Muscle layer of colon (tissue), 2 donors: ENCODE measurements at regions not wholly inside any gene's neighbourhood (a gene's known extent, or its start where the extent isn't known, plus 50 kb on each side); places are given as distances from the start of the nearest gene placed in this dataset.
"Not testable (repeated sequence)": the region's sequence is repeated elsewhere in the genome, so short reads cannot be mapped to it uniquely, and the experiment has no call there.

Experiments used
- H3K27ac ChIP-seq: one replicate; pipeline ENCODE4 v1.7.0; 2013; ENCODE audit warnings: low read depth, mild to moderate bottlenecking, low read length, moderate library complexity
- H3K27me3 ChIP-seq, 2 donors: one replicate each; pipeline ENCODE4 v1.7.0; 2013; ENCODE audit warnings: low read length in 2 of 2, mild to moderate bottlenecking in 2 of 2; ENCODE audit not compliant: insufficient read depth in 2 of 2, control insufficient read depth in 1 of 2
- H3K36me3 ChIP-seq: one replicate; pipeline ENCODE4 v1.7.0; 2013; ENCODE audit warnings: mild to moderate bottlenecking, low read length; ENCODE audit not compliant: insufficient read depth
- H3K4me1 ChIP-seq: one replicate; pipeline ENCODE4 v1.7.0; 2013; ENCODE audit warnings: mild to moderate bottlenecking, low read length; ENCODE audit not compliant: insufficient read depth
- H3K4me3 ChIP-seq, 2 donors: one replicate each; pipeline ENCODE4 v1.7.0; 2013; ENCODE audit warnings: low read length in 2 of 2, low read depth in 1 of 2, mild to moderate bottlenecking in 1 of 2, moderate library complexity in 1 of 2
- H3K9ac ChIP-seq: one replicate; pipeline ENCODE4 v1.7.0; 2013; ENCODE audit warnings: low read length
- H3K9me3 ChIP-seq: one replicate; pipeline ENCODE4 v1.7.0; 2013; ENCODE audit warnings: mild to moderate bottlenecking, low read length
- donor health status: abdominal sarcoma.
- donor health status: Adenocarcinoma of cecum.

GRCh38 chr17:70498631-70499030 is 329.3 kb downstream of the KCNJ2 start:
- no peak overlapping the region for H3K4me3 ChIP-seq
- H3K36me3 ChIP-seq: no peaks in the 10 kb centered on the region
- H3K27ac ChIP-seq: no peak overlapping the region
- no peaks in the 10 kb centered on the region for H3K9me3 ChIP-seq
- H3K4me1 ChIP-seq: no peaks in the 10 kb centered on the region
- H3K9ac ChIP-seq: no peak overlapping the region
- H3K27me3 ChIP-seq: no peaks in the 10 kb centered on the region

- H3K4me1 ChIP-seq: no peaks in the 10 kb centered on the region
- no peaks in the 10 kb centered on the region for H3K36me3 ChIP-seq
- no peak overlapping the region for H3K4me3 ChIP-seq
- no peaks in the 10 kb centered on the region for H3K9me3 ChIP-seq
- H3K27me3 ChIP-seq: no peaks in the 10 kb centered on the region
- no peak overlapping the region for H3K9ac ChIP-seq
- no peak overlapping the region for H3K27ac ChIP-seq
Measured at GRCh38 chr17:70499067-70499786, 329.9 kb downstream of the KCNJ2 start.

- Histone ChIP-seq H3K4me3 (no peak overlapping the region), H3K27ac (no peak overlapping the region), H3K9ac (no peak overlapping the region), H3K36me3 (no peaks in the 10 kb centered on the region), H3K27me3 (no peaks in the 10 kb centered on the region), H3K9me3 (no peaks in the 10 kb centered on the region), H3K4me1 (no peaks in the 10 kb centered on the region)
Measured at GRCh38 chr17:70503449-70503848, 334.1 kb downstream of the KCNJ2 start.

- Histone ChIP-seq H3K4me1 (no peaks in the 10 kb centered on the region), H3K9me3 (no peaks in the 10 kb centered on the region), H3K4me3 (no peak overlapping the region), H3K27ac (no peak overlapping the region), H3K27me3 (no peaks in the 10 kb centered on the region), H3K36me3 (no peaks in the 10 kb centered on the region), H3K9ac (no peak overlapping the region)
Measured at GRCh38 chr17:70510288-70510687, 341.0 kb downstream of the KCNJ2 start.

DNA sequence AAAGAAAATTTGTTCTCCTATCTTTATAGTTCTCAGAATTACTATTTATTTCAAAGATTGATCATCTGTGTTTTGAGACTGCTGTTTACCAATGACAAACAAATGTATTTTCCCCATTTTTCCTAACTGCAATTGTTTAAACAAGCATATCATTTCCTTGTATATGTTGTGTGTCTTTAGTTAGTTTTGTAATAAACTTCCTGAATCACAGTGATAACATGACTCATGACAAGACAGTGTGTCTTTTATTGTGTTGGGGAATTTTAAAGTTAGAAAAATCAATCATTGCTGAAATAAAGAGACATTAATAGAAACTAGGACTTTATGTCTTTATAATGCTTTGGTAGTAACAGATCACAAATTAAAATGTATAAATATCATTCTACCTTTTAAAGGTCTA is 348.5 kb downstream of the KCNJ2 start:
- Histone ChIP-seq H3K27me3 (no peaks in the 10 kb centered on the region), H3K9me3 (no peaks in the 10 kb centered on the region), H3K27ac (no peak overlapping the region), H3K9ac (no peak overlapping the region), H3K4me3 (no peak overlapping the region), H3K4me1 (peaks cover 5% of the 10 kb centered on the region), H3K36me3 (no peaks in the 10 kb centered on the region)

- H3K9me3 ChIP-seq: no peaks in the 10 kb centered on the region
- peaks cover 5% of the 10 kb centered on the region for H3K4me1 ChIP-seq
- H3K9ac ChIP-seq: no peak overlapping the region
- H3K4me3 ChIP-seq: no peak overlapping the region
- no peak overlapping the region for H3K27ac ChIP-seq
- no peaks in the 10 kb centered on the region for H3K27me3 ChIP-seq
- H3K36me3 ChIP-seq: no peaks in the 10 kb centered on the region
Measured at GRCh38 chr17:70519300-70519699, 350.0 kb downstream of the KCNJ2 start.

DNA sequence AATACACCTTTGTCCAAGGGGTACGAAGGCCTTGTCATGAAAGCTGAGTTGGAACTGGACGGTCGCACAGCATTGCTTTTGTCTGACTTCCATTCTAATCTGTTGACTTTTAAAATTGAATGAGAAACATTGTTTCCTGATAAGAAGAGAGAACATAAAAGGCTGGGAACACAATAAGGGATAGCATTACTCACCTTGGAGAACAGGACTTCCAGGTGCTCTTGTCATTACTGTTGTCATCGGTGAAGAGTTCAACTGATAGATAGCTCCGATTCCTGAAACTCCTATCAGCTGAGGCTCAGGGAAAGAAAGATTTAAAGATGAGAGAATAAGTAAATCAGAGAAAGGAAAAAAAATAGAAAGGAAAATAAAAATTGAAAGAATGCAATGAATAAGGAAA is 351.1 kb downstream of the KCNJ2 start:
- Histone ChIP-seq H3K9me3 (no peaks in the 10 kb centered on the region), H3K9ac (no peak overlapping the region), H3K27me3 (no peaks in the 10 kb centered on the region), H3K4me1 (peaks cover 5% of the 10 kb centered on the region), H3K4me3 (no peak overlapping the region), H3K27ac (no peak overlapping the region), H3K36me3 (no peaks in the 10 kb centered on the region)

GRCh38 chr17:70520956-70521355 is 351.6 kb downstream of the KCNJ2 start:
- Histone ChIP-seq H3K27me3 (no peaks in the 10 kb centered on the region), H3K27ac (no peak overlapping the region), H3K4me3 (no peak overlapping the region), H3K9me3 (no peaks in the 10 kb centered on the region), H3K9ac (no peak overlapping the region), H3K4me1 (peaks cover 5% of the 10 kb centered on the region), H3K36me3 (no peaks in the 10 kb centered on the region)

DNA sequence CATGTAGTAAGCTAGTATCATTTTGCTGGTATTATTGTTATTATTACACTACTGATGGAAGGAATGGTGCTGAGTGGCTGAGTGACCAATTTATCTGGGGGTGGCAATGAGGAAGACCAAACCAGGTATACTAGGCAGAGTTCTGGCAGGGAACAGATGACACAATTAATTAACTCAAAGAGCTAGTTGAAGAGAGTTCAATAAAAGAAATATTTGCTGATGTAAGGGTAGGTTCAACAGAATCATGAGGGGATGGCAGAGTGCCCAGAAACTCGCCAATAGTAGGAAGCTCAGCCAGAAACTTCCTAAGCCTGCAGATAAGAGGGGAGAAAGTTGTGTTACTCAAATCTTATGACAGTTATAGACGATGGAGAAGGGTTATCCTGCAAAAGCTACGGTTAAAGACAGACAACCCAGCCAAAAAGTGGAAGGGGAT is 352.5 kb downstream of the KCNJ2 start:
- Histone ChIP-seq H3K9me3 (no peaks in the 10 kb centered on the region), H3K27me3 (no peaks in the 10 kb centered on the region), H3K4me1 (peaks cover 5% of the 10 kb centered on the region), H3K36me3 (no peaks in the 10 kb centered on the region), H3K9ac (no peak overlapping the region), H3K27ac (no peak overlapping the region), H3K4me3 (no peak overlapping the region)

DNA sequence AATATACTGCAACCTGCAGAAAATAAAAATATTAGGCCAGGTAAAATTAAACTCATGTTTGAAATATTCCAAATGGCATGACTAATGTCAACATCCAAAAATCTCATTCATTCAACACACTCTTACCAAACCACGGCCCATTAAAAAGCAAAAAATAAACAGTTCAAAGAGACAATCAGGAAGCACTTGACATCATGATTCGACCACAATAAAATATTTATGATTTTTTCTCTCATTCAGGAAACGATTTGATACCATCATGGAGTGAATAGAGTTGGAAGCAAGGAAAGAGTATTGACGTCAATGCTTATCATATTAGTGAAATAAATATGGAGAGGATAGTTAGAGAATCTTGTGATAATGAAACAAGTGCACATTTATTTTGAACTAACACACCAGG is 354.1 kb downstream of the KCNJ2 start:
- Histone ChIP-seq H3K36me3 (no peaks in the 10 kb centered on the region), H3K27me3 (no peaks in the 10 kb centered on the region), H3K9me3 (no peaks in the 10 kb centered on the region)

DNA sequence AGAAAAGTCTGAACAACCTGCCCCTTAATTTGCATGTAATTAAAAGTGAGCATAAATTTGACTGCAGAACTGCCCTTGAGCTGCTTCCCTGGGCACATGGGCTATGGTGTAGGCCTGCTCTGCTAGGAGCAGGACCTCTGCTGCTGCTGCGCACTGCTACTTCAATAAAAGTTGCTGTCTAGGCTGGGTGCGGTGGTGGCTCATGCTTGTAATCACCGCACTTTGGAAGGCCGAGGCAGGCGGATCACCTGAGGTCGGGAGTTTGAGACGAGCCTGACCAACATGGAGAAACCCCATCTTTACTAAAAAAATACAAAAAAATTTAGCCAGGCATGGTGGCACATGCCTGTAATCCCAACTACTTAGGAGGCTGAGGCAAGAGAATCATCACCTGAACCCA is 355.7 kb downstream of the KCNJ2 start:
- H3K9me3 ChIP-seq, H3K36me3 ChIP-seq, H3K4me1 ChIP-seq, H3K9ac ChIP-seq, H3K27ac ChIP-seq, H3K27me3 ChIP-seq, H3K4me3 ChIP-seq: not testable (repeated sequence)

More for the DNA sequence above, 354.1 kb downstream of the KCNJ2 start:
- Histone ChIP-seq H3K9ac (no peak overlapping the region), H3K27ac (no peak overlapping the region), H3K4me1 (peaks cover 5% of the 10 kb centered on the region), H3K4me3 (no peak overlapping the region)

- no peaks in the 10 kb centered on the region for H3K36me3 ChIP-seq
- H3K9me3 ChIP-seq: no peaks in the 10 kb centered on the region
- no peak overlapping the region for H3K4me3 ChIP-seq
- H3K27ac ChIP-seq: no peak overlapping the region
- H3K9ac ChIP-seq: no peak overlapping the region
- H3K27me3 ChIP-seq: no peaks in the 10 kb centered on the region
- H3K4me1 ChIP-seq: peaks cover 5% of the 10 kb centered on the region
Measured at GRCh38 chr17:70525961-70526360, 356.6 kb downstream of the KCNJ2 start.
